Spleen (tissue), 3 donors: ENCODE measurements at regions not wholly inside any gene's neighbourhood (a gene's known extent, or its start where the extent isn't known, plus 50 kb on each side); places are given as distances from the start of the nearest gene placed in this dataset.
"Not testable (repeated sequence)": the region's sequence is repeated elsewhere in the genome, so short reads cannot be mapped to it uniquely, and the experiment has no call there.

ENCODE experiments used
- POLR2A ChIP-seq, 3 donors: fragments of 450-650 bp; IDR thresholded peaks; one replicate each; pipeline ENCODE4 v1.5.1; 2017; ENCODE audit warnings: antibody characterized with exemption in 3 of 3, mild to moderate bottlenecking in 1 of 3
- POLR2AphosphoS5 ChIP-seq, 3 donors: sonication (generic); formaldehyde crosslinking; IDR thresholded peaks; one replicate each; pipeline ENCODE4 v1.5.1; 2017; ENCODE audit warnings: antibody characterized with exemption in 3 of 3

DNA sequence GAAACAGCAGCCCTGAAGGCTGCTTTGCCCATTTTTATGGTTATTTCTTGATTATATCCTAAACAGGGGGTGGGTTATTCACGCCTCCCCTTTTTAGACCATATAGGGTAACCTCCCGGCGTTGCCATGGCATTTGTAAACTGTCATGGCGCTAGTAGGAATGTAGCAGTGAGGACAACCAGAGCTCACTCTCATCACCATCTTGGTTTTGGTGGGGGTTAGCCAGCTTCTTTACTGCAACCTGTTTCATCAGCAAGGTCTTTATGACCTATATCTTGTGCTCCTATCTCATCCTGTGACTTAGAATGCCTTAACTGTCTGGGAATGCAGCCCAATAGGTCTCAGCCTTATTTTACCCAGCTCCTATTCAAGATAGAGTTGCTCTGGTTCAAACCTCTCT is 136.2 kb downstream of the DIRAS2 start:
- not testable (repeated sequence) for TF ChIP-seq POLR2A, POLR2AphosphoS5 (IDR thresholded peaks at IDR 0.05)
